ENCODE measurements at regions not wholly inside any gene's neighbourhood (a gene's known extent, or its start where the extent isn't known, plus 50 kb on each side); places are given as distances from the start of the nearest gene placed in this dataset.
"Not testable (repeated sequence)": the region's sequence is repeated elsewhere in the genome, so short reads cannot be mapped to it uniquely, and the experiment has no call there.

DNA sequence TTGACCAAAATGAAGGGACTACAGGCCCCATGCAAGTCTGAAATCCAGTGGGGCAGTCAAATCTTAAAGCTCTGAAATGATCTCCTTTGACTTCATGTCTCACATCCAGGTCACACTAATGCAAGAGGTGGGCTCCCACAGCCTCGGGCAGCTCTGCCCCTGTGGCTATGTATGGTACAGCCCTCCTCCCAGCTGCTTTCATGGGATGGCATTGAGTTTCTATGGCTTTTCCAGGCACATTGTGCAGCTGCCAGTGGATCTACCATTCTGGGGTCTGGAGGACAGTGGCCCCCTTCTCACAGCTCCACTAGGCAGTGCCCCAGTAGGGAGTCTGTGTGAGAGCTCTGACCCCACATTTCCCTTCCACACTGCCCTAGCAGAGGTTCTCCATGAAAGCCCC, 107.0 kb upstream of the FRMD1 start:
- H3K27ac ChIP-seq (ENCODE audit: low read length); H3K4me3 ChIP-seq (ENCODE audit: low read length); H3K36me3 ChIP-seq (ENCODE audit: control insufficient read depth, insufficient read depth, low read length); DNase-seq; H3K4me1 ChIP-seq (ENCODE audit: control insufficient read depth, insufficient read depth, low read length); H3K9me3 ChIP-seq (replicated peaks; ENCODE audit: control insufficient read depth, low read depth, low read length); H3K27me3 ChIP-seq (ENCODE audit: control insufficient read depth, insufficient read depth, low read length): not testable (repeated sequence)
- 80% methylated on average over 1 of the region's 1 CpG for WGBS (ENCODE audit: insufficient coverage)

- Histone ChIP-seq H3K4me3 (ENCODE audit: low read length) (no peak overlapping the region), H3K27me3 (ENCODE audit: control insufficient read depth, insufficient read depth, low read length) (peaks cover 7% of the 10 kb centered on the region), H3K9me3 (replicated peaks; ENCODE audit: control insufficient read depth, low read depth, low read length) (no peaks in the 10 kb centered on the region), H3K27ac (ENCODE audit: low read length) (no peak overlapping the region), H3K36me3 (ENCODE audit: control insufficient read depth, insufficient read depth, low read length) (no peaks in the 10 kb centered on the region), H3K4me1 (ENCODE audit: control insufficient read depth, insufficient read depth, low read length) (no peaks in the 10 kb centered on the region)
- DNase-seq = no peak
- WGBS (ENCODE audit: insufficient coverage) = 90% methylated on average over 3 of the region's 5 CpGs
Measured at GRCh38 chr6:168184701-168185100, 105.7 kb upstream of the FRMD1 start.

GRCh38 chr6:168183613-168183970, 104.6 kb upstream of the FRMD1 start:
- WGBS (ENCODE audit: insufficient coverage) = 56% methylated on average over 1 of the region's 6 CpGs
- Histone ChIP-seq H3K4me1 (ENCODE audit: control insufficient read depth, insufficient read depth, low read length) (no peaks in the 10 kb centered on the region), H3K9me3 (replicated peaks; ENCODE audit: control insufficient read depth, low read depth, low read length) (no peaks in the 10 kb centered on the region), H3K27ac (ENCODE audit: low read length) (no peak overlapping the region), H3K27me3 (ENCODE audit: control insufficient read depth, insufficient read depth, low read length) (peaks cover 9% of the 10 kb centered on the region), H3K36me3 (ENCODE audit: control insufficient read depth, insufficient read depth, low read length) (no peaks in the 10 kb centered on the region), H3K4me3 (ENCODE audit: low read length) (no peak overlapping the region)
- DNase-seq = no peak

- 79% methylated on average over 16 of the region's 22 CpGs for WGBS (ENCODE audit: insufficient coverage)
Measured at GRCh38 chr6:168182908-168183612, 104.0 kb upstream of the FRMD1 start.

GRCh38 chr6:168182366-168182765, 103.4 kb upstream of the FRMD1 start:
- H3K36me3 ChIP-seq (ENCODE audit: control insufficient read depth, insufficient read depth, low read length) = no peaks in the 10 kb centered on the region
- 89% methylated on average over 5 of the region's 8 CpGs for WGBS (ENCODE audit: insufficient coverage)
- H3K27me3 ChIP-seq (ENCODE audit: control insufficient read depth, insufficient read depth, low read length) = peaks cover 11% of the 10 kb centered on the region
- no peaks in the 10 kb centered on the region for H3K4me1 ChIP-seq (ENCODE audit: control insufficient read depth, insufficient read depth, low read length)
- no peak overlapping the region for H3K27ac ChIP-seq (ENCODE audit: low read length)
- no peaks in the 10 kb centered on the region for H3K9me3 ChIP-seq (replicated peaks; ENCODE audit: control insufficient read depth, low read depth, low read length)
- no peak for DNase-seq
- H3K4me3 ChIP-seq (ENCODE audit: low read length) = no peak overlapping the region

More at GRCh38 chr6:168182908-168183612, 104.0 kb upstream of the FRMD1 start:
- Histone ChIP-seq H3K36me3 (ENCODE audit: control insufficient read depth, insufficient read depth, low read length) (no peaks in the 10 kb centered on the region), H3K4me1 (ENCODE audit: control insufficient read depth, insufficient read depth, low read length) (no peaks in the 10 kb centered on the region), H3K27ac (ENCODE audit: low read length) (no peak overlapping the region), H3K9me3 (replicated peaks; ENCODE audit: control insufficient read depth, low read depth, low read length) (no peaks in the 10 kb centered on the region), H3K4me3 (ENCODE audit: low read length) (no peak overlapping the region), H3K27me3 (ENCODE audit: control insufficient read depth, insufficient read depth, low read length) (peaks cover 11% of the 10 kb centered on the region)
- DNase-seq = no peak

GRCh38 chr6:168181876-168182275, 102.9 kb upstream of the FRMD1 start:
- WGBS (ENCODE audit: insufficient coverage) = 88% methylated on average over 5 of the region's 11 CpGs
- DNase-seq = no peak
- H3K9me3 ChIP-seq (replicated peaks; ENCODE audit: control insufficient read depth, low read depth, low read length) = no peaks in the 10 kb centered on the region
- no peaks in the 10 kb centered on the region for H3K4me1 ChIP-seq (ENCODE audit: control insufficient read depth, insufficient read depth, low read length)
- no peaks in the 10 kb centered on the region for H3K36me3 ChIP-seq (ENCODE audit: control insufficient read depth, insufficient read depth, low read length)
- no peak overlapping the region for H3K4me3 ChIP-seq (ENCODE audit: low read length)
- H3K27ac ChIP-seq (ENCODE audit: low read length) = no peak overlapping the region
- peaks cover 11% of the 10 kb centered on the region for H3K27me3 ChIP-seq (ENCODE audit: control insufficient read depth, insufficient read depth, low read length)

DNA sequence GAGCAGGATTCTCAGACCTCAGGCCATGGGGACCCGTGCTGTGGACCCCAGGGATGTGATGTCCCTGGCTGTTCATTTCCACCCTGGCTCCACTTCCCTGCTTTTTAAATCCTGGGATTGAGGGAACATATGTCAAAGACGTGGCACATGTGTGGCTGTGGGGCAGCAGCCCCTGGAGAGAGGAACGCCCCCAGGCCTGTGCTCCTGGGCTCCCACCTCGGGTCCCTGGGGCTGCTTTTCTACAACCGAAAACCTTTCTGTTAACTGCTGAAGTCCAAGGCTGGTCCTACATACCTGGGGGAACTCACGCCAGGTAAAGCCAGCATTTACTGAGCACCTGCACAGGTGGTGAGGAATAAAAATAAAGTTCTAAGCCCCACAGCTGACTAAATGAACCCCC, 102.3 kb upstream of the FRMD1 start:
- H3K27ac ChIP-seq (ENCODE audit: low read length) = no peak overlapping the region
- DNase-seq = no peak
- H3K4me3 ChIP-seq (ENCODE audit: low read length) = no peak overlapping the region
- 76% methylated on average over 4 of the region's 6 CpGs for WGBS (ENCODE audit: insufficient coverage)
- no peaks in the 10 kb centered on the region for H3K9me3 ChIP-seq (replicated peaks; ENCODE audit: control insufficient read depth, low read depth, low read length)
- H3K27me3 ChIP-seq (ENCODE audit: control insufficient read depth, insufficient read depth, low read length) = peaks cover 11% of the 10 kb centered on the region
- no peaks in the 10 kb centered on the region for H3K36me3 ChIP-seq (ENCODE audit: control insufficient read depth, insufficient read depth, low read length)
- no peaks in the 10 kb centered on the region for H3K4me1 ChIP-seq (ENCODE audit: control insufficient read depth, insufficient read depth, low read length)

GRCh38 chr6:168180548-168181011, 101.6 kb upstream of the FRMD1 start:
- WGBS (ENCODE audit: insufficient coverage) = 84% methylated on average over 19 of the region's 19 CpGs
- no peak for DNase-seq
- no peaks in the 10 kb centered on the region for H3K36me3 ChIP-seq (ENCODE audit: control insufficient read depth, insufficient read depth, low read length)
- H3K4me1 ChIP-seq (ENCODE audit: control insufficient read depth, insufficient read depth, low read length) = no peaks in the 10 kb centered on the region
- no peak overlapping the region for H3K27ac ChIP-seq (ENCODE audit: low read length)
- no peaks in the 10 kb centered on the region for H3K9me3 ChIP-seq (replicated peaks; ENCODE audit: control insufficient read depth, low read depth, low read length)
- no peak overlapping the region for H3K4me3 ChIP-seq (ENCODE audit: low read length)
- H3K27me3 ChIP-seq (ENCODE audit: control insufficient read depth, insufficient read depth, low read length) = peaks cover 11% of the 10 kb centered on the region

GRCh38 chr6:168179702-168180382, 100.8 kb upstream of the FRMD1 start:
- H3K9me3 ChIP-seq (replicated peaks; ENCODE audit: control insufficient read depth, low read depth, low read length) = no peaks in the 10 kb centered on the region
- H3K27ac ChIP-seq (ENCODE audit: low read length) = no peak overlapping the region
- H3K4me1 ChIP-seq (ENCODE audit: control insufficient read depth, insufficient read depth, low read length) = no peaks in the 10 kb centered on the region
- DNase-seq = no peak
- WGBS (ENCODE audit: insufficient coverage) = 94% methylated on average over 7 of the region's 25 CpGs
- no peak overlapping the region for H3K4me3 ChIP-seq (ENCODE audit: low read length)
- no peaks in the 10 kb centered on the region for H3K36me3 ChIP-seq (ENCODE audit: control insufficient read depth, insufficient read depth, low read length)
- peaks cover 11% of the 10 kb centered on the region for H3K27me3 ChIP-seq (ENCODE audit: control insufficient read depth, insufficient read depth, low read length)

DNA sequence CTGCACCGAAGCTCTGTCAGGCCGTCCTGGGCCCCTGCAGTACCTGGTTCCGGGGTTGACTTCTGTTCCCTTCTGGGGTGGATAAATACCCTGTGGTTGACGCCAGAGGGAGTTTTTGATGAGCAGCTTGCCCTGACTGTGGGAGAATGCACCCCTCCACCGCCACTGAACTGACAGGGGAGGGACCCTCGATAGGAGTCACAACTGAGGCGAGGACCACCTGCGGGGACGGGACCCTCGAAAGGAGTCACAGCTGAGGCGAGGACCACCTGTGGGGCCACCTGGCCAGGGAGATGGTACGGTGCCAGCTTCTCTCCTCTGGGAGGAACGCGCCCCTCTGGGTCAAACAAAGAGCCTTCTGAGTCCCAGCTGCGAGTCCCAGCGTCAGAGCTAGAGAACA, 100.1 kb upstream of the FRMD1 start:
- Histone ChIP-seq H3K4me3 (ENCODE audit: low read length) (no peak overlapping the region), H3K9me3 (replicated peaks; ENCODE audit: control insufficient read depth, low read depth, low read length) (no peaks in the 10 kb centered on the region), H3K27me3 (ENCODE audit: control insufficient read depth, insufficient read depth, low read length) (peaks cover 11% of the 10 kb centered on the region), H3K27ac (ENCODE audit: low read length) (no peak overlapping the region), H3K4me1 (ENCODE audit: control insufficient read depth, insufficient read depth, low read length) (no peaks in the 10 kb centered on the region), H3K36me3 (ENCODE audit: control insufficient read depth, insufficient read depth, low read length) (no peaks in the 10 kb centered on the region)
- WGBS (ENCODE audit: insufficient coverage) = 85% methylated on average over 14 of the region's 16 CpGs
- no peak for DNase-seq
